ENCODE measurements at regions not wholly inside any gene's neighbourhood (a gene's known extent, or its start where the extent isn't known, plus 50 kb on each side); places are given as distances from the start of the nearest gene placed in this dataset.

GRCh38 chr9:100890321-100890720, 138.2 kb upstream of the PLPPR1 start:
- TF ChIP-seq POLR2A (IDR thresholded peaks at IDR 0.05), result no peak
- no peak for TF ChIP-seq CTCF (IDR thresholded peaks at IDR 0.05)
- Histone ChIP-seq H3K4me1 (no peaks in the 10 kb centered on the region), H3K4me3 (no peak overlapping the region), H3K27me3 (no peaks in the 10 kb centered on the region), H3K36me3 (no peaks in the 10 kb centered on the region), H3K9me3 (no peaks in the 10 kb centered on the region), H3K27ac (no peak overlapping the region)
- DNase-seq, result no peak

- TF ChIP-seq POLR2A (IDR thresholded peaks at IDR 0.05), result no peak
- no peak for TF ChIP-seq CTCF (IDR thresholded peaks at IDR 0.05)
- H3K4me3 ChIP-seq, result no peak overlapping the region
- no peak overlapping the region for H3K27ac ChIP-seq
- no peaks in the 10 kb centered on the region for H3K4me1 ChIP-seq
- H3K9me3 ChIP-seq, result no peaks in the 10 kb centered on the region
- DNase-seq, result no peak
- no peaks in the 10 kb centered on the region for H3K27me3 ChIP-seq
- no peaks in the 10 kb centered on the region for H3K36me3 ChIP-seq
Measured at GRCh38 chr9:100911273-100911672, 117.3 kb upstream of the PLPPR1 start.

DNA sequence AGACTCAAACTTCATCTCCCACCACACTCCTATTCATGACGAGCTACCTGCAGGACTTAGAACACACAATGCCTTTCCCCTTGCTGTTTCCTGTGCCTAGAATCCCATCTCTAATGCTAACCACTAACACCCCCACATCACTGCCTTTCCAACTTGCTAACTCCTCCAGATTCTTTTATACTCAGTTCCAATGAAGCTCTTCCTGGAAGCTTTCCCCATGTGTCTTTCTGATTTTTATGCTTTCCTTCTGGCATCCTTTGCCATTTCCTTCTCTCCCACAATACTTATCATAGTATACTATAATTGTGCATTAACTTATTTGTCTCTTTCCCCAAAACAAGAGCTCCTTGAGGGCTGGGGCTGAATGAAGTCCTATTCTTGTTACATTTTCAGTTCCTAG, 115.3 kb upstream of the PLPPR1 start:
- TF ChIP-seq CTCF (IDR thresholded peaks at IDR 0.05), result no peak
- TF ChIP-seq POLR2A (IDR thresholded peaks at IDR 0.05), result no peak
- Histone ChIP-seq H3K27me3 (no peaks in the 10 kb centered on the region), H3K36me3 (no peaks in the 10 kb centered on the region), H3K9me3 (no peaks in the 10 kb centered on the region), H3K4me1 (no peaks in the 10 kb centered on the region), H3K4me3 (no peak overlapping the region), H3K27ac (no peak overlapping the region)
- DNase-seq, result no peak

- no peak overlapping the region for H3K27ac ChIP-seq
- H3K4me1 ChIP-seq, result no peaks in the 10 kb centered on the region
- no peaks in the 10 kb centered on the region for H3K9me3 ChIP-seq
- no peak for DNase-seq
- no peak overlapping the region for H3K4me3 ChIP-seq
- TF ChIP-seq CTCF (IDR thresholded peaks at IDR 0.05) (no peak), POLR2A (IDR thresholded peaks at IDR 0.05) (no peak)
- H3K27me3 ChIP-seq, result no peaks in the 10 kb centered on the region
- H3K36me3 ChIP-seq, result no peaks in the 10 kb centered on the region
Measured at GRCh38 chr9:100914266-100914665, 114.3 kb upstream of the PLPPR1 start.

DNA sequence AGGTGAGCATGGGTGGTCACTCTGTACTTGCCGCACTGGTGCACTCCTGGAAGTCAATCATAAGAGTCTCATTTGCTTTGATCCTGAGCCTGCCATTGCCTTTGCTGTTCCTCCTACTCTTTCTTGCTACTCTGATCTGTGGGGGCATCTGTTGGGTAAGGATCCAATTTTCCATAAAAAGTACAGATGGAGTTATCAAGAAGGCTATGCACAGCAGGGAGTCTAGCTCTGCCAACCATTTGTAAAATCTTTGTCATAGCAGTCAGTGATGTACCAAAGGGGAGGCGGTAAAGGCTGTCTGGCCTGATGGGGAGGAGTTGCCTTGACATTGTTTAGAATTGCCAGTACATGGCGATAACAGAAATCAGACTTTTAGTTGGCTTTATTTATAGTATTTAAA, 109.0 kb upstream of the PLPPR1 start:
- H3K36me3 ChIP-seq, result no peaks in the 10 kb centered on the region
- H3K27me3 ChIP-seq, result no peaks in the 10 kb centered on the region
- no peaks in the 10 kb centered on the region for H3K9me3 ChIP-seq
- no peak for DNase-seq
- no peak overlapping the region for H3K4me3 ChIP-seq
- TF ChIP-seq CTCF (IDR thresholded peaks at IDR 0.05), result no peak
- no peak for TF ChIP-seq POLR2A (IDR thresholded peaks at IDR 0.05)
- H3K27ac ChIP-seq, result no peak overlapping the region
- no peaks in the 10 kb centered on the region for H3K4me1 ChIP-seq

GRCh38 chr9:100926366-100926765, 102.2 kb upstream of the PLPPR1 start:
- no peaks in the 10 kb centered on the region for H3K27me3 ChIP-seq
- no peak overlapping the region for H3K4me3 ChIP-seq
- no peak overlapping the region for H3K27ac ChIP-seq
- H3K9me3 ChIP-seq, result no peaks in the 10 kb centered on the region
- TF ChIP-seq POLR2A (IDR thresholded peaks at IDR 0.05) (no peak), CTCF (IDR thresholded peaks at IDR 0.05) (no peak)
- H3K36me3 ChIP-seq, result no peaks in the 10 kb centered on the region
- H3K4me1 ChIP-seq, result no peaks in the 10 kb centered on the region
- no peak for DNase-seq

Data from Peyer's patch (tissue), 4 donors.